ENCODE measurements at regions not wholly inside any gene's neighbourhood (a gene's known extent, or its start where the extent isn't known, plus 50 kb on each side); places are given as distances from the start of the nearest gene placed in this dataset.
"Not testable (repeated sequence)": the region's sequence is repeated elsewhere in the genome, so short reads cannot be mapped to it uniquely, and the experiment has no call there.

DNA sequence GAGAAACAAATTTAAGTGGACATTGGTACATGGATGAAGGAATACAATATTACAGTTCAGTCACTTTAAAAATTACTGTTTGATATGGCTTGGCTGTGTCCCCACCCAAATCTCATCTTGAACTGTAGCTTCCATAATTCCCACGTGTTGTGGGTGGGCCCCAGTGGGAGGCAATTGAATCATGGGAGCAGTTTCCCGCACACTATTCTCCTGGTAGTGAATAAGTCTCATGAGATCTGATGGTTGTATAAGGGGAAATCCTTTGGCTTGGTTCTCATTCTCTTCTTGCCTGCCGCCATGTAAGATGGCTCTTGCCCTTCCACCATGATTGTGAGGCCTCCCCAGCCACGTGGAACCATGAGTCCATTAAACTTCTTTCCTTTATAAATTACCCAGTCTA lies 804.2 kb upstream of the FRG1 start:
- Histone ChIP-seq H3K36me3 (no peaks in the 10 kb centered on the region), H3K4me1 (no peaks in the 10 kb centered on the region), H3K4me3 (no peak overlapping the region), H3K27ac (peak overlapping the region in 1 of 2 donors; percentile 76), H3K9me3 (no peaks in the 10 kb centered on the region), H3K27me3 (no peaks in the 10 kb centered on the region)
- intact Hi-C loops (cut with DNase I; ENCODE audit: low total_unique reads), result no loop called here
- no peak for DNase-seq (ENCODE audit: low spot score in 2 of 2)
- TF ChIP-seq POLR2A (IDR thresholded peaks at IDR 0.05), result no peak
- TF ChIP-seq, protein P1, sequence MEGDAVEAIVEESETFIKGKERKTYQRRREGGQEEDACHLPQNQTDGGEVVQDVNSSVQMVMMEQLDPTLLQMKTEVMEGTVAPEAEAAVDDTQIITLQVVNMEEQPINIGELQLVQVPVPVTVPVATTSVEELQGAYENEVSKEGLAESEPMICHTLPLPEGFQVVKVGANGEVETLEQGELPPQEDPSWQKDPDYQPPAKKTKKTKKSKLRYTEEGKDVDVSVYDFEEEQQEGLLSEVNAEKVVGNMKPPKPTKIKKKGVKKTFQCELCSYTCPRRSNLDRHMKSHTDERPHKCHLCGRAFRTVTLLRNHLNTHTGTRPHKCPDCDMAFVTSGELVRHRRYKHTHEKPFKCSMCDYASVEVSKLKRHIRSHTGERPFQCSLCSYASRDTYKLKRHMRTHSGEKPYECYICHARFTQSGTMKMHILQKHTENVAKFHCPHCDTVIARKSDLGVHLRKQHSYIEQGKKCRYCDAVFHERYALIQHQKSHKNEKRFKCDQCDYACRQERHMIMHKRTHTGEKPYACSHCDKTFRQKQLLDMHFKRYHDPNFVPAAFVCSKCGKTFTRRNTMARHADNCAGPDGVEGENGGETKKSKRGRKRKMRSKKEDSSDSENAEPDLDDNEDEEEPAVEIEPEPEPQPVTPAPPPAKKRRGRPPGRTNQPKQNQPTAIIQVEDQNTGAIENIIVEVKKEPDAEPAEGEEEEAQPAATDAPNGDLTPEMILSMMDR (IDR thresholded peaks at IDR 0.05), result no peak
- TF ChIP-seq POLR2AphosphoS5 (IDR thresholded peaks at IDR 0.05), result no peak

DNA sequence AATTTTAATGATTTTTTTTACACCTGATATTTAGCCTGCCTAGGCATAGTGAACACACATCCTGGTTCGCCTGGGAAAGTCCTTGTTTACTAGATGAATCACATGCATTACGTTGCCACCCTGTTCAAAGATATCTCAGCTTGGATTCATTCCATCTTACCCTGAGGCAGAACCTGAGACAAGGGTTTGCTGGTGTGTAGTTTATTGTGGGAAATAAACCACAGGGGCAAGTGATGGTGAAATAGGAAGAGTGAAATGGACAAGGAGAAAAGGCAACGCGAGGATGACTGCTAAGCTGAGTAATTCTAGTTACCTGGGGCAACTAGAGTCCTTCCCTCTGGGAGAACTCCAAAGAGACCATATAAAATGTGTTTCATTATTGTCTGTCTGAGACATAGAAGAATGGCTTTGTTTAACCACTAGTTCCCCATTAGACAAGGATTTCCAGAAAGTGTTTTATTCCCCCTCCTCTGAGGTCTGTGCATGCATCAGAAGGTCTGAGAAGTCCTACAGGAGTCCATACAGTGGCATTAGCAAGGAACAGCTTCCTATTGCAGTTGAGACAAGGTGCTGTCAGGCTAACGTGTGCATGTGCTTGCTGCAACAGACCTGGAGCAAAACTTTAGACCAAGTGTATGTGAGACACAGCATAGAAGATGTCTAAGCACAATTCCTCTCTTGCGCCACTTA lies 797.3 kb upstream of the FRG1 start:
- peak overlapping the region in 1 of 2 donors; percentile 64 for H3K27ac ChIP-seq
- peak in 1 of 2 donors; percentile 41 for DNase-seq (ENCODE audit: low spot score in 2 of 2)
- no peak overlapping the region for H3K4me3 ChIP-seq
- no peaks in the 10 kb centered on the region for H3K4me1 ChIP-seq
- H3K36me3 ChIP-seq, result no peaks in the 10 kb centered on the region
- no peaks in the 10 kb centered on the region for H3K9me3 ChIP-seq
- intact Hi-C loops (cut with DNase I; ENCODE audit: low total_unique reads), result no loop called here
- TF ChIP-seq POLR2A (IDR thresholded peaks at IDR 0.05), result no peak
- peak in 2 of 3 donors; percentile 57 for TF ChIP-seq POLR2AphosphoS5 (IDR thresholded peaks at IDR 0.05)
- no peaks in the 10 kb centered on the region for H3K27me3 ChIP-seq

DNA sequence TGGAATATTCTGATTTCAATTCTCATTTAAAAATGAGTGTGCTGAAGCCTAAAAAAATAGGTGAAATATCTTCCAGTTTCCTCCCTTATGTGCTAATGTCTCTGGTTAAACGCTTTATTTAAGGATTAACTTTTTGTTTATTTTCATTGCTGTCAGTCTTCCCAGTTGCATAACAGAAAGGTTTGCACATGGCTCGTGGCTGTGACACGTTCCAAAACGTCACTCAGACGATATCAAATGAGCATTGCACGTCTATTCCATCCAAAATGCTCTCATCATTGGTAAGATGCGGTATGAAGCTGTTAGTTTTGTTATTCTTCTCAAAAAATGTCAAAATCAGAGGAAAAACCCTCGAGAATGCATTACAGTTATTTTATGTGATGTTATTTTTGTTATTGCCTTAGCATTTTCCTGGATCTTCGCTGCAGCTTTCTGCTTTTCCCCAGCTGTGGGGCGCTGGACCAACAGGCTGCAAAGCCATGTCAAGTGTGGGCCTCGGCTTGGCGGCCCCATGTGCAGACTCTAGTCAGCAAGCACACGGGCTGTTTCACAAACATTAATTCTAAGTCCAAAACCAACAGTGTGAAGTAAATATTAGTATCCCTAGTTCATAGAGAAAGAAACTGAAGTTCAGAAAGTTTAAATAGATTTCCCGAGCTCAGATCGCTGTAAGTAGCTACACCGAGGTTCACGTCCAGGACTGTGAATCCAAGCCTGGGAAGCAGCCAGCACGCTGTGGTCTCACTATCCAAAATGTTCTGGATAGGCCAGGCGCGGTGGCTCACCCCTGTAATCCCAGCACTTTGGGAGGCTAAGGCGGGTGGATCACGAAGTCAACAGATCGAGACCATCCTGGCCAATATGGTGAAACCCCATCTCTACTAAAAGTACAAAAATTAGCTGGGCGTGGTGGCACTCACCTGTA lies 793.4 kb upstream of the FRG1 start:
- intact Hi-C loops (cut with DNase I; ENCODE audit: low total_unique reads), result no loop called here
- H3K27ac ChIP-seq, result no peak overlapping the region

DNA sequence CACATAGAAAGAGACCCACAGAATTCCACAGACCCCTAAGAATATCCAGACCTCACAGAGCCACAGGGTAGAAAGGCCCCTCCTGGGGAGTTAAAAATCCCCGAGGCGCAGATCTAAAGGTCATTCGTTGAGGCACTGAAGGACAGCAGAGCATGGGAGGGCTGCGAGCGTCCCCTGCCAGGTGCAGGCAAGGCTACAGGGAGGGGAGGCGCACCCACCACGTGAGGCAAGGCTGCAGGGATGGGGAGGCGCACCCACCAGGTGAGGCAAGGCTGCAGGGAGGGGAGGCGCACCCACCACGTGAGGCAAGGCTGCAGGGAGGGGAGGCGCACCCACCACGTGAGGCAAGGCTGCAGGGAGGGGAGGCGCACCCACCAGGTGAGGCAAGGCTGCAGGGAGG lies 785.6 kb upstream of the FRG1 start:
- DNase-seq (ENCODE audit: low spot score in 2 of 2); H3K36me3 ChIP-seq; H3K27me3 ChIP-seq; H3K4me1 ChIP-seq; H3K27ac ChIP-seq; H3K4me3 ChIP-seq: not testable (repeated sequence)
- intact Hi-C loops (cut with DNase I; ENCODE audit: low total_unique reads), result loop anchor here (1.0 kb wide), 1 partner anchor 29 kb away; no protein-coding TSS in a partner anchor
- peaks cover 5 to 11% of the 10 kb centered on the region in 2 donors for H3K9me3 ChIP-seq

More for the DNA sequence above, 793.4 kb upstream of the FRG1 start:
- Histone ChIP-seq H3K9me3 (peaks cover 0 to 11% of the 10 kb centered on the region in 2 donors), H3K4me3 (no peak overlapping the region), H3K27me3 (no peaks in the 10 kb centered on the region), H3K36me3 (no peaks in the 10 kb centered on the region), H3K4me1 (no peaks in the 10 kb centered on the region)
- DNase-seq (ENCODE audit: low spot score in 2 of 2), result no peak
- TF ChIP-seq, protein P1 (IDR thresholded peaks at IDR 0.05), result no peak
- TF ChIP-seq POLR2A (IDR thresholded peaks at IDR 0.05), result no peak
- TF ChIP-seq POLR2AphosphoS5 (IDR thresholded peaks at IDR 0.05), result no peak

DNA sequence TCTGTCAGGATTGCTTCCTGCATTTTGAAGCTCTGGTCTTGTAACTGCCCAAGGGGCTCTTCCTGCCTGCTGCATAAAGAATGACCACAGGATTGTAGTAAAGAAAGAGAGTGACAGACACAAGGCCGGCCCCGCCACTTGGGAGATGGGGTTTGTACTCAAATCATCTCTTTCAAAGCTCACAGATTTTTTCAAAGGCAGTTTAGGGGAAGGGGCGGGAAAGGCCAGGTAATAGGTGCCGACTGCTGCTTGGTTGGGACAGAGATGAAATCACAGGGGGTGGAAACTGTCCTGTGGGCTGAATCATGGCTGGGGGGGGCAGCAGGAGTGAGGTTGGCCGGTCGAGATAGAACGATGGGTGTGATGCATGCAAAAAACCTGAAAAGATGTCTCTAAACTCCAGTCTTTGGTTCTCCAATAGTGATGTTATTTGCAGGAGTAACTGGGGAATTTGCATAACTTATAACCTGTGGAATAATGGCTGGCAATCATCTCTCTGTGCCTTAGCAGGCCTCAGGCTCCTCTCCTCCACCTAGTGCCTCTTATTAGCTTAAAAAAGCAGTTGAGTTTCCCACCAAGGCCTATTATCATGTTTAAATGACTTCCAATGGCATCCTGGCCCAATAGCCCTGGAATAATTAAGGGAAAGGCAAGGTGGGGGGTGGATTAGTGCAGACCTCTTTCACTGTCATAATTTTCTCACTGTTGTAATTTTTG lies 778.4 kb upstream of the FRG1 start:
- no peaks in the 10 kb centered on the region for H3K36me3 ChIP-seq
- DNase-seq (ENCODE audit: low spot score in 2 of 2), result no peak
- H3K27me3 ChIP-seq, result no peaks in the 10 kb centered on the region
- H3K4me1 ChIP-seq, result no peaks in the 10 kb centered on the region
- no peaks in the 10 kb centered on the region for H3K9me3 ChIP-seq
- intact Hi-C loops (cut with DNase I; ENCODE audit: low total_unique reads), result no loop called here
- TF ChIP-seq POLR2AphosphoS5 (IDR thresholded peaks at IDR 0.05), result no peak
- no peak overlapping the region for H3K4me3 ChIP-seq
- H3K27ac ChIP-seq, result peak overlapping the region in 1 of 2 donors; percentile 27

DNA sequence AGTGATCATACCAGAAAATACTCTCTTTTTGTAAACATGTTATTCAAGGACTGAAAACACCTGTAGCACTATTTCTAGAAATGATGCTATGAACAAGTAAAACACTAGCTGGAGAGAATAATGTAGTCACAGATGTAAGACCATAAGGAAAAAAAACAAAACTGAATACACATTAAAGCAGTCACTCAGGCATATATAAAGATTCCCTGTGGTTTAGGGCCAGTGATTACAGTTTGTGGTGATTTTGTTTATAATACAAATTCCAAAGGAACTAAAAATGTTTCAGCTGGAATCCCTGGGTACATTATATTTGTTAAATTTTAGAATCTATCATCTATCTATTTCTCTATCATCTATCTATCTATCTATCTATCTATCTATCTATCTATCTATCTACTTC lies 777.8 kb upstream of the FRG1 start:
- no peak for DNase-seq (ENCODE audit: low spot score in 2 of 2)
- H3K4me3 ChIP-seq, result no peak overlapping the region
- H3K36me3 ChIP-seq, result no peaks in the 10 kb centered on the region
- no peaks in the 10 kb centered on the region for H3K4me1 ChIP-seq
- TF ChIP-seq POLR2A (IDR thresholded peaks at IDR 0.05) (no peak), POLR2AphosphoS5 (IDR thresholded peaks at IDR 0.05) (no peak)
- TF ChIP-seq, protein P1 (IDR thresholded peaks at IDR 0.05), result no peak
- H3K9me3 ChIP-seq, result no peaks in the 10 kb centered on the region
- intact Hi-C loops (cut with DNase I; ENCODE audit: low total_unique reads), result no loop called here
- H3K27ac ChIP-seq, result no peak overlapping the region
- H3K27me3 ChIP-seq, result no peaks in the 10 kb centered on the region
